Nephron (organoid): ENCODE measurements at regions not wholly inside any gene's neighbourhood (a gene's known extent, or its start where the extent isn't known, plus 50 kb on each side); places are given as distances from the start of the nearest gene placed in this dataset.

ENCODE experiments used
- H3K27ac Mint-ChIP-seq, 3 experiments: 2 replicates each; pipeline ENCODE4 v1.8.0; 2020; ENCODE audit warnings: mixed read lengths in 3 of 3, mild to moderate bottlenecking in 2 of 3, moderate library complexity in 1 of 3
- H3K27me3 Mint-ChIP-seq: 2 replicates; pipeline ENCODE4 v1.8.0; 2021; ENCODE audit warnings: low read depth, mild to moderate bottlenecking, moderate library complexity, mixed read lengths
- H3K36me3 Mint-ChIP-seq: 2 replicates; pipeline ENCODE4 v1.8.0; 2020; ENCODE audit warnings: low read depth, mixed read lengths
- H3K4me1 Mint-ChIP-seq: 2 replicates; pipeline ENCODE4 v1.8.0; 2020; ENCODE audit warnings: mixed read lengths
- H3K4me3 Mint-ChIP-seq, 3 experiments: 2 replicates each; pipeline ENCODE4 v1.8.0; 2020; ENCODE audit warnings: mild to moderate bottlenecking in 3 of 3, mixed read lengths in 3 of 3, moderate library complexity in 2 of 3
- H3K9me3 Mint-ChIP-seq: 2 replicates; pipeline ENCODE4 v1.8.0; 2020; ENCODE audit warnings: mixed read lengths
- CTCF ChIP-seq, 3 experiments: fragments of 200-600 bp; sonication (generic); IDR thresholded peaks; one replicate each; pipeline ENCODE4 v1.5.0; 2021; ENCODE audit warnings: antibody characterized with exemption in 3 of 3; ENCODE audit not compliant: unreplicated experiment in 3 of 3

- Mint-ChIP-seq H3K27ac (no peak overlapping the region), H3K27me3 (no peaks in the 10 kb centered on the region), H3K4me3 (no peak overlapping the region), H3K9me3 (peaks cover 13% of the 10 kb centered on the region), H3K36me3 (no peaks in the 10 kb centered on the region), H3K4me1 (peaks cover 11% of the 10 kb centered on the region)
- TF ChIP-seq CTCF (IDR thresholded peaks at IDR 0.05; ENCODE audit: unreplicated experiment in 3 of 3), result no peak
Measured at GRCh38 chr9:106334081-106334480, 528.9 kb upstream of the ZNF462 start.

GRCh38 chr9:106339882-106340281 lies 523.1 kb upstream of the ZNF462 start:
- no peaks in the 10 kb centered on the region for H3K27me3 Mint-ChIP-seq
- H3K27ac Mint-ChIP-seq, result no peak overlapping the region
- H3K4me1 Mint-ChIP-seq, result no peaks in the 10 kb centered on the region
- no peak for TF ChIP-seq CTCF (IDR thresholded peaks at IDR 0.05; ENCODE audit: unreplicated experiment in 3 of 3)
- no peak overlapping the region for H3K4me3 Mint-ChIP-seq
- H3K36me3 Mint-ChIP-seq, result peaks cover 5% of the 10 kb centered on the region
- peaks cover 19% of the 10 kb centered on the region for H3K9me3 Mint-ChIP-seq

- no peak overlapping the region for H3K4me3 Mint-ChIP-seq
- H3K4me1 Mint-ChIP-seq, result no peaks in the 10 kb centered on the region
- peaks cover 3% of the 10 kb centered on the region for H3K9me3 Mint-ChIP-seq
- TF ChIP-seq CTCF (IDR thresholded peaks at IDR 0.05; ENCODE audit: unreplicated experiment in 3 of 3), result no peak
- H3K36me3 Mint-ChIP-seq, result no peaks in the 10 kb centered on the region
- no peaks in the 10 kb centered on the region for H3K27me3 Mint-ChIP-seq
- H3K27ac Mint-ChIP-seq, result no peak overlapping the region
Measured at GRCh38 chr9:106350777-106351176, 512.2 kb upstream of the ZNF462 start.

GRCh38 chr9:106356924-106357323 lies 506.0 kb upstream of the ZNF462 start:
- H3K36me3 Mint-ChIP-seq, result no peaks in the 10 kb centered on the region
- H3K4me3 Mint-ChIP-seq, result no peak overlapping the region
- H3K27ac Mint-ChIP-seq, result no peak overlapping the region
- H3K4me1 Mint-ChIP-seq, result no peaks in the 10 kb centered on the region
- no peaks in the 10 kb centered on the region for H3K27me3 Mint-ChIP-seq
- no peak for TF ChIP-seq CTCF (IDR thresholded peaks at IDR 0.05; ENCODE audit: unreplicated experiment in 3 of 3)
- H3K9me3 Mint-ChIP-seq, result peaks cover 16% of the 10 kb centered on the region

- no peak overlapping the region for H3K27ac Mint-ChIP-seq
- TF ChIP-seq CTCF (IDR thresholded peaks at IDR 0.05; ENCODE audit: unreplicated experiment in 3 of 3), result no peak
- no peaks in the 10 kb centered on the region for H3K36me3 Mint-ChIP-seq
- no peaks in the 10 kb centered on the region for H3K27me3 Mint-ChIP-seq
- no peak overlapping the region for H3K4me3 Mint-ChIP-seq
- peaks cover 16% of the 10 kb centered on the region for H3K9me3 Mint-ChIP-seq
- H3K4me1 Mint-ChIP-seq, result no peaks in the 10 kb centered on the region
Measured at GRCh38 chr9:106358331-106358730, 504.6 kb upstream of the ZNF462 start.

- no peaks in the 10 kb centered on the region for H3K4me1 Mint-ChIP-seq
- no peak overlapping the region for H3K27ac Mint-ChIP-seq
- no peak for TF ChIP-seq CTCF (IDR thresholded peaks at IDR 0.05; ENCODE audit: unreplicated experiment in 3 of 3)
- H3K36me3 Mint-ChIP-seq, result peaks cover 6% of the 10 kb centered on the region
- no peak overlapping the region for H3K4me3 Mint-ChIP-seq
- H3K27me3 Mint-ChIP-seq, result no peaks in the 10 kb centered on the region
- peaks cover 8% of the 10 kb centered on the region for H3K9me3 Mint-ChIP-seq
Measured at GRCh38 chr9:106376689-106377088, 486.3 kb upstream of the ZNF462 start.
